Colonic mucosa (tissue), 4 donors: ENCODE measurements at regions not wholly inside any gene's neighbourhood (a gene's known extent, or its start where the extent isn't known, plus 50 kb on each side); places are given as distances from the start of the nearest gene placed in this dataset.

ENCODE experiments used
- DNase-seq: peaks from one replicate; pipeline ENCODE4 v3.0.0-alpha.2; 2020
- H3K27ac ChIP-seq: fragments of 200-600 bp; one replicate; pipeline ENCODE4 v1.8.0; 2021
- H3K27me3 ChIP-seq: fragments of 200-600 bp; one replicate; pipeline ENCODE4 v1.8.0; 2021
- H3K36me3 ChIP-seq: fragments of 200-600 bp; one replicate; pipeline ENCODE4 v1.8.0; 2021
- H3K4me1 ChIP-seq: fragments of 200-600 bp; one replicate; pipeline ENCODE4 v1.8.0; 2021; ENCODE audit warnings: mild to moderate bottlenecking
- H3K4me3 ChIP-seq: fragments of 200-600 bp; one replicate; pipeline ENCODE4 v1.8.0; 2021
- H3K9ac ChIP-seq, 2 donors: one replicate each; pipeline ENCODE4 v1.7.0; 2013; ENCODE audit warnings: control low read depth in 2 of 2, low read depth in 2 of 2, low read length in 2 of 2
- H3K9me3 ChIP-seq: fragments of 200-600 bp; one replicate; pipeline ENCODE4 v1.8.0; 2021
- intact Hi-C: fragments of 100-400 bp; cut with DNase I; formaldehyde crosslinking; loops from one replicate; pipeline ENCODE4 v1.14.1; 2022
- TF ChIP-seq, protein P1 (sequence below): fragments of 200-600 bp; IDR thresholded peaks from one replicate; pipeline ENCODE4 v1.8.0; 2022; ENCODE audit warnings: antibody characterized with exemption, mild to moderate bottlenecking
- donor health status: healthy.
- donor health status: DM: no; HTN: no; CAD: no.
- donor health status: DM: no; HTN: no; CAD: no.

DNA sequence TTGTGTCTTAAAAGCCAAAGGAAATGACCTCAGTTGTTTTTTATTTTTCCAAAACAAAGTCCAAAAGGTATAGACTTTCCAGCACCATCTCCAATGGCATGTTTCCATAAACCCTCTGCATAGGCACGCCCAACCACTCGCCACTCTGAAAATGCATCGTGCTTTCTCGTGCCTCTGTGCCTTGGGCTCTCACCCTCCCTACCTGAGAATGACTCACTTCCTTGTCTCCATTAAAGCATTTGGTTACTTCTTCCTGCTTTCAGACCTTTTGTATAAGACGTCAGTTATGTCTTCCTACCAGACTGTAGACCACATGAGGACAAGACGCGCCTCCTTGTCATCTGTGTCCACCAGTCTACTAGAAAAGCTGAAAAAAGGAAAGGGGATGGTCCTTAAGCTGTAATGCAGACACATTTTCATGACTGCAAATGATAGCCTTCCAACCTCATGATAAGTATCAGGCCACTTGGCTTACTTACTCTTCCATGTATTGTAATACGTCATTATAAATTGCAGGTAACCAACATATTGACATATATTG lies 61.2 kb upstream of the CDYL start:
- no peak for DNase-seq
- H3K4me1 ChIP-seq = no peaks in the 10 kb centered on the region
- H3K36me3 ChIP-seq = no peaks in the 10 kb centered on the region
- TF ChIP-seq, protein P1, sequence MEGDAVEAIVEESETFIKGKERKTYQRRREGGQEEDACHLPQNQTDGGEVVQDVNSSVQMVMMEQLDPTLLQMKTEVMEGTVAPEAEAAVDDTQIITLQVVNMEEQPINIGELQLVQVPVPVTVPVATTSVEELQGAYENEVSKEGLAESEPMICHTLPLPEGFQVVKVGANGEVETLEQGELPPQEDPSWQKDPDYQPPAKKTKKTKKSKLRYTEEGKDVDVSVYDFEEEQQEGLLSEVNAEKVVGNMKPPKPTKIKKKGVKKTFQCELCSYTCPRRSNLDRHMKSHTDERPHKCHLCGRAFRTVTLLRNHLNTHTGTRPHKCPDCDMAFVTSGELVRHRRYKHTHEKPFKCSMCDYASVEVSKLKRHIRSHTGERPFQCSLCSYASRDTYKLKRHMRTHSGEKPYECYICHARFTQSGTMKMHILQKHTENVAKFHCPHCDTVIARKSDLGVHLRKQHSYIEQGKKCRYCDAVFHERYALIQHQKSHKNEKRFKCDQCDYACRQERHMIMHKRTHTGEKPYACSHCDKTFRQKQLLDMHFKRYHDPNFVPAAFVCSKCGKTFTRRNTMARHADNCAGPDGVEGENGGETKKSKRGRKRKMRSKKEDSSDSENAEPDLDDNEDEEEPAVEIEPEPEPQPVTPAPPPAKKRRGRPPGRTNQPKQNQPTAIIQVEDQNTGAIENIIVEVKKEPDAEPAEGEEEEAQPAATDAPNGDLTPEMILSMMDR = no peak
- H3K4me3 ChIP-seq = no peak overlapping the region
- no peaks in the 10 kb centered on the region for H3K27me3 ChIP-seq
- H3K9ac ChIP-seq = no peak overlapping the region
- no peaks in the 10 kb centered on the region for H3K9me3 ChIP-seq
- intact Hi-C loops = no loop called here
- H3K27ac ChIP-seq = no peak overlapping the region

DNA sequence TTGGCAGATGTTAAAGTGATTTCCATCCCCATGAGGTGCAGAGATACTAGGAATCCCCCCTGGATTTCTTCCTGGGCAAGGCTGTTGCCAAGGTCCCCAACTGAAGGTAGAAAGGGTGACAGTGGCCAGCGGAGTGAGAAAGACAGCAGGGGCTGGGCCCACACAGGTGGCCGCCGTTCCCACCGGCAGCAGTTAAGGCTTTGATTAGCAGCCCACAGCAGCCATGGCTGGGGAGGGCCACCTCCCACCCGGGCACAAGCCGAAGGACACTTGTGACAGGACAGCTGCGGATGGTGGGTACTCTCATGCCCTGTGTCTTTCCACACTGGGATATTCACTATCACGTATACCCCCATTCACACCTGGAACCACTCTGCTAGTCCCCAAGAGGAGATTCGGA lies 63.9 kb upstream of the CDYL start:
- no peak overlapping the region for H3K9ac ChIP-seq
- TF ChIP-seq, protein P1 = no peak
- no peaks in the 10 kb centered on the region for H3K36me3 ChIP-seq
- no peak overlapping the region for H3K4me3 ChIP-seq
- no peak overlapping the region for H3K27ac ChIP-seq
- intact Hi-C loops = no loop called here
- H3K9me3 ChIP-seq = no peaks in the 10 kb centered on the region
- no peaks in the 10 kb centered on the region for H3K4me1 ChIP-seq
- no peak for DNase-seq
- H3K27me3 ChIP-seq = no peaks in the 10 kb centered on the region

DNA sequence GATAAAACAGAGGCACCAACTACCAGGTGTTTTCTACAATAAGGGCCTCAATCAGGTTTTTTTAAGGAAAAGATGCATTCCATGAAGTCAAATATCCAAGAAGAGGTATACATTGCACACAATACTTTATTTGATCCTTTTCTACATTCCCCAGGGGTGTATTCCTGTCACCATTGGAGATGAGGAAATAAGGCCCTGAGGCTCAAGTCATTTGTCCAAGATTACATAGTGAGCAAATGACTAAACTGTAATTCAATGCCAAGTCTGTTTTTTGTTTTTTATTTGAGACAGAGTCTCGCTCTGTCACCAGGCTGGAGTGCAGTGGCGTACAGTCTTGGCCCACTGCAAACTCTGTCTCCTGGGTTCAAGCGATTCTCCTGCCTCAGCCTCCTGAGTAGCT lies 69.2 kb upstream of the CDYL start:
- DNase-seq = no peak
- Histone ChIP-seq H3K36me3 (no peaks in the 10 kb centered on the region), H3K4me1 (no peaks in the 10 kb centered on the region), H3K9ac (no peak overlapping the region), H3K27me3 (no peaks in the 10 kb centered on the region), H3K27ac (no peak overlapping the region), H3K4me3 (no peak overlapping the region), H3K9me3 (no peaks in the 10 kb centered on the region)
- TF ChIP-seq, protein P1 = no peak
- intact Hi-C loops = no loop called here

DNA sequence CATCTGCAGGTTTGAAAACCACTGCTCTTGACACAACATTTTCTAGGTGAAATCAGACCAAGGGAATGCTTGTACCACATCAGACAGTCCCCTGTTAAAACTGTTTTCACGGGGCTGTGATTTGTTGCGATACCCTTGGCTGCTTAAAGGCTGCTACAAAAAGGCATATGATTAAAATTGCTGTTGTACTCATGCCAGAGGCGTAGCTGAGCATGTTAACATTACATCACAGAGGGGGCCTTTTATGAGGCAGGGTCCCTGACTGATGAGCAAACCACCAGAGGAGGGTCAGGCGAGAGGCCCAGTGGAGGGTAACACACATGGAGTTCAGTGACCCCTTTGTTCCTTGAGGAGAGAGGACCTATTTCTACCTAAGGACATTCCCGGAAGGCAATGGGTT lies 70.4 kb upstream of the CDYL start:
- Histone ChIP-seq H3K9ac (no peak overlapping the region), H3K27ac (no peak overlapping the region), H3K4me1 (no peaks in the 10 kb centered on the region), H3K36me3 (no peaks in the 10 kb centered on the region), H3K4me3 (no peak overlapping the region), H3K9me3 (no peaks in the 10 kb centered on the region), H3K27me3 (no peaks in the 10 kb centered on the region)
- TF ChIP-seq, protein P1 = no peak
- intact Hi-C loops = no loop called here
- no peak for DNase-seq

DNA sequence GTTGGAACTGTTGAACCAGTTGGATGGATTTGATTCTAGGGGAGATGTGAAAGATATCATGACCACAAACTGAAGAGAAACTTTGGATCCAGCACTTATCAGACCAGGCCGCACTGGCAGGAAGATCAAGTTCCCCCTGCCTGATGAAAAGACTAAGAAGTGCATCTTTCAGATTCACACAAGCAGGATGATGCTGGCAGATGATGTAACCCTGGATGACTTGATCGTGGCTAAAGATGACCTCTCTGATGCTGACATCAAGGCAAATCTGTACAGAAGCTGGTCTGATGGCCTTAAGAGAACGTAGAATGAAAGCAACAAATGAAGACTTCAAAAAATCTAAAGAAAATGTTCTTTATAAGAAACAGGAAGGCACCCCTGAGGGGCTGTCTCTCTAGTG lies 72.8 kb upstream of the CDYL start:
- Histone ChIP-seq H3K36me3 (no peaks in the 10 kb centered on the region), H3K9ac (no peak overlapping the region), H3K27me3 (no peaks in the 10 kb centered on the region), H3K9me3 (no peaks in the 10 kb centered on the region), H3K4me1 (no peaks in the 10 kb centered on the region), H3K27ac (no peak overlapping the region), H3K4me3 (no peak overlapping the region)
- TF ChIP-seq, protein P1 = no peak
- intact Hi-C loops = no loop called here
- no peak for DNase-seq
